ENCODE measurements at regions not wholly inside any gene's neighbourhood (a gene's known extent, or its start where the extent isn't known, plus 50 kb on each side); places are given as distances from the start of the nearest gene placed in this dataset.
"Not testable (repeated sequence)": the region's sequence is repeated elsewhere in the genome, so short reads cannot be mapped to it uniquely, and the experiment has no call there.

- TF ChIP-seq, protein P1, sequence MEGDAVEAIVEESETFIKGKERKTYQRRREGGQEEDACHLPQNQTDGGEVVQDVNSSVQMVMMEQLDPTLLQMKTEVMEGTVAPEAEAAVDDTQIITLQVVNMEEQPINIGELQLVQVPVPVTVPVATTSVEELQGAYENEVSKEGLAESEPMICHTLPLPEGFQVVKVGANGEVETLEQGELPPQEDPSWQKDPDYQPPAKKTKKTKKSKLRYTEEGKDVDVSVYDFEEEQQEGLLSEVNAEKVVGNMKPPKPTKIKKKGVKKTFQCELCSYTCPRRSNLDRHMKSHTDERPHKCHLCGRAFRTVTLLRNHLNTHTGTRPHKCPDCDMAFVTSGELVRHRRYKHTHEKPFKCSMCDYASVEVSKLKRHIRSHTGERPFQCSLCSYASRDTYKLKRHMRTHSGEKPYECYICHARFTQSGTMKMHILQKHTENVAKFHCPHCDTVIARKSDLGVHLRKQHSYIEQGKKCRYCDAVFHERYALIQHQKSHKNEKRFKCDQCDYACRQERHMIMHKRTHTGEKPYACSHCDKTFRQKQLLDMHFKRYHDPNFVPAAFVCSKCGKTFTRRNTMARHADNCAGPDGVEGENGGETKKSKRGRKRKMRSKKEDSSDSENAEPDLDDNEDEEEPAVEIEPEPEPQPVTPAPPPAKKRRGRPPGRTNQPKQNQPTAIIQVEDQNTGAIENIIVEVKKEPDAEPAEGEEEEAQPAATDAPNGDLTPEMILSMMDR (conservative IDR thresholded peaks at IDR 0.05; ENCODE audit: low read length) = not testable (repeated sequence)
- not testable (repeated sequence) for TF ChIP-seq EZH2phosphoT487 (IDR thresholded peaks at IDR 0.05; ENCODE audit: borderline replicate concordance)
Measured at GRCh38 chr4:138456349-138456748, 214.2 kb upstream of the SLC7A11 start.
